ENCODE measurements at regions not wholly inside any gene's neighbourhood (a gene's known extent, or its start where the extent isn't known, plus 50 kb on each side); places are given as distances from the start of the nearest gene placed in this dataset.

- ChIA-PET CTCF (interaction anchor here (1.3 kb wide), 1 partner anchor 9 kb away, joined by 5 read pairs; no protein-coding TSS in a partner anchor), POLR2A (no interaction called here)
- no peak for TF ChIP-seq CTCF (IDR thresholded peaks at IDR 0.05; ENCODE audit: insufficient read depth, low read depth, low read length)
- no peaks in the 10 kb centered on the region for H3K27me3 ChIP-seq (ENCODE audit: control insufficient read depth, insufficient read depth, low read length)
- H3K36me3 ChIP-seq (ENCODE audit: control insufficient read depth, insufficient read depth, low read length), result no peaks in the 10 kb centered on the region
- DNase-seq (ENCODE audit: low read depth), result no peak
- H3K4me3 ChIP-seq (ENCODE audit: low read depth, low read length), result no peak overlapping the region
These were observed 190.2 kb upstream of the TSHZ3 start for GRCh38 chr19:31539386-31539785.

GRCh38 chr19:31541396-31541795 is 192.2 kb upstream of the TSHZ3 start:
- POLR2A ChIA-PET, result no interaction called here
- TF ChIP-seq CTCF (IDR thresholded peaks at IDR 0.05; ENCODE audit: insufficient read depth, low read depth, low read length), result no peak
- no peak for DNase-seq (ENCODE audit: low read depth)
- no peaks in the 10 kb centered on the region for H3K36me3 ChIP-seq (ENCODE audit: control insufficient read depth, insufficient read depth, low read length)
- H3K4me3 ChIP-seq (ENCODE audit: low read depth, low read length), result no peak overlapping the region
- CTCF ChIA-PET, result interaction anchor here (0.8 kb wide), 1 partner anchor 10 kb away, joined by 3 read pairs; no protein-coding TSS in a partner anchor
- no peaks in the 10 kb centered on the region for H3K27me3 ChIP-seq (ENCODE audit: control insufficient read depth, insufficient read depth, low read length)

GRCh38 chr19:31543456-31543855 is 194.2 kb upstream of the TSHZ3 start:
- ChIA-PET CTCF (interaction anchor here (0.5 to 1.1 kb wide), 2 partner anchors 9 to 89 kb away, joined by 3 read pairs; no protein-coding TSS in a partner anchor), POLR2A (no interaction called here)

GRCh38 chr19:31545777-31546176 is 196.5 kb upstream of the TSHZ3 start:
- no peak for DNase-seq (ENCODE audit: low read depth)

More at GRCh38 chr19:31543456-31543855, 194.2 kb upstream of the TSHZ3 start:
- H3K27me3 ChIP-seq (ENCODE audit: control insufficient read depth, insufficient read depth, low read length), result no peaks in the 10 kb centered on the region
- no peak overlapping the region for H3K4me3 ChIP-seq (ENCODE audit: low read depth, low read length)
- H3K36me3 ChIP-seq (ENCODE audit: control insufficient read depth, insufficient read depth, low read length), result no peaks in the 10 kb centered on the region
- DNase-seq (ENCODE audit: low read depth), result no peak
- no peak for TF ChIP-seq CTCF (IDR thresholded peaks at IDR 0.05; ENCODE audit: insufficient read depth, low read depth, low read length)

More at GRCh38 chr19:31545777-31546176, 196.5 kb upstream of the TSHZ3 start:
- Histone ChIP-seq H3K4me3 (ENCODE audit: low read depth, low read length) (no peak overlapping the region), H3K27me3 (ENCODE audit: control insufficient read depth, insufficient read depth, low read length) (no peaks in the 10 kb centered on the region), H3K36me3 (ENCODE audit: control insufficient read depth, insufficient read depth, low read length) (no peaks in the 10 kb centered on the region)
- ChIA-PET POLR2A (no interaction called here), CTCF (interaction anchor here (2.3 kb wide), 1 partner anchor 491 kb away, joined by 9 read pairs; no protein-coding TSS in a partner anchor)
- TF ChIP-seq CTCF (IDR thresholded peaks at IDR 0.05; ENCODE audit: insufficient read depth, low read depth, low read length), result no peak

All from BJ (cell line).